ENCODE measurements at regions not wholly inside any gene's neighbourhood (a gene's known extent, or its start where the extent isn't known, plus 50 kb on each side); places are given as distances from the start of the nearest gene placed in this dataset.

- H3K27ac ChIP-seq (replicated peaks in 1 of 4): no peak overlapping the region
- H3K27me3 ChIP-seq: peaks cover 0 to 4% (median 0%) of the 10 kb centered on the region in 4 donors
- no peak for DNase-seq (ENCODE audit: extremely low spot score)
- no peak overlapping the region for H3K4me3 ChIP-seq
- no peaks in the 10 kb centered on the region for H3K9me3 ChIP-seq
- TF ChIP-seq CTCF (IDR thresholded peaks at IDR 0.05): no peak
- TF ChIP-seq POLR2A (IDR thresholded peaks at IDR 0.05; ENCODE audit: low read depth): no peak
- no peak for TF ChIP-seq EP300 (IDR thresholded peaks at IDR 0.05)
- TF ChIP-seq POLR2AphosphoS5 (IDR thresholded peaks at IDR 0.05): no peak
- no peaks in the 10 kb centered on the region for H3K4me1 ChIP-seq
- no peaks in the 10 kb centered on the region for H3K36me3 ChIP-seq
- intact Hi-C loops (cut with DNase I): no loop called here
- 81% methylated on average over 3 of the region's 3 CpGs for WGBS
Measured at GRCh38 chr12:127628645-127629044, 638.3 kb upstream of the TMEM132C start.

GRCh38 chr12:127629066-127629820 lies 637.7 kb upstream of the TMEM132C start:
- no peak overlapping the region for H3K4me3 ChIP-seq
- no peaks in the 10 kb centered on the region for H3K36me3 ChIP-seq
- H3K27ac ChIP-seq (replicated peaks in 1 of 4): no peak overlapping the region
- no peak for DNase-seq (ENCODE audit: extremely low spot score)
- peaks cover 0 to 10% (median 0%) of the 10 kb centered on the region in 4 donors for H3K27me3 ChIP-seq
- WGBS: 58% methylated on average over 10 of the region's 10 CpGs
- intact Hi-C loops (cut with DNase I): no loop called here
- TF ChIP-seq EP300 (IDR thresholded peaks at IDR 0.05) (no peak), POLR2A (IDR thresholded peaks at IDR 0.05; ENCODE audit: low read depth) (no peak), POLR2AphosphoS5 (IDR thresholded peaks at IDR 0.05) (no peak), CTCF (IDR thresholded peaks at IDR 0.05) (no peak)
- H3K4me1 ChIP-seq: no peaks in the 10 kb centered on the region
- H3K9me3 ChIP-seq: peaks cover 0 to 4% (median 0%) of the 10 kb centered on the region in 4 donors

GRCh38 chr12:127632461-127632860 lies 634.5 kb upstream of the TMEM132C start:
- TF ChIP-seq CTCF (IDR thresholded peaks at IDR 0.05) (no peak), EP300 (IDR thresholded peaks at IDR 0.05) (no peak), POLR2AphosphoS5 (IDR thresholded peaks at IDR 0.05) (no peak), POLR2A (IDR thresholded peaks at IDR 0.05; ENCODE audit: low read depth) (no peak)
- no peaks in the 10 kb centered on the region for H3K4me1 ChIP-seq
- no peaks in the 10 kb centered on the region for H3K36me3 ChIP-seq
- peaks cover 0 to 13% (median 0%) of the 10 kb centered on the region in 4 donors for H3K27me3 ChIP-seq
- no peak for DNase-seq (ENCODE audit: extremely low spot score)
- peaks cover 0 to 6% (median 0%) of the 10 kb centered on the region in 4 donors for H3K9me3 ChIP-seq
- intact Hi-C loops (cut with DNase I): no loop called here
- H3K4me3 ChIP-seq: no peak overlapping the region
- WGBS: 87% methylated on average over 11 of the region's 11 CpGs
- no peak overlapping the region for H3K27ac ChIP-seq (replicated peaks in 1 of 4)

DNA sequence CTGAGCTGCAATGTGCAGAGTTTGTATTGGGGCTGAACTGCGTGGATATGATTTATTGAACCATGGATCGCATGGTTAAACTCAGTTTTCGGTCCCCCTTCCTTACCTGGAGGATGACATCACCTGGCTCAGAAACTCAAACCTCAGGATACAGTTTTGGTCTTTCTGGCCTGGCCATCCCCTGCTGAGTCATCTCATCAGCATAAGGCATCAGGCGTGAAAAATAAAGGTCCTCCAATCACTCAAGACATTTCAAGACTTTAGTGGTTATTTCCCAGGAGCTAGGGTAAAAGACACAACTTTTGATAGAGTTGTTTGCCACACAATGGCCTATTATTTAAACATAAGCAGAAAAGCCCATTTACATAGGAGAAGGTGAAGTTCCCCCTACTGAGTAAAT lies 631.1 kb upstream of the TMEM132C start:
- no peak for DNase-seq (ENCODE audit: extremely low spot score)
- 82% methylated on average over 4 of the region's 4 CpGs for WGBS
- no peaks in the 10 kb centered on the region for H3K4me1 ChIP-seq

More for the DNA sequence above, 631.1 kb upstream of the TMEM132C start:
- Histone ChIP-seq H3K36me3 (no peaks in the 10 kb centered on the region), H3K4me3 (no peak overlapping the region), H3K27me3 (peaks cover 0 to 13% (median 0%) of the 10 kb centered on the region in 4 donors), H3K9me3 (peaks cover 0 to 6% (median 0%) of the 10 kb centered on the region in 4 donors), H3K27ac (replicated peaks in 1 of 4) (no peak overlapping the region)
- intact Hi-C loops (cut with DNase I): no loop called here
- TF ChIP-seq POLR2A (IDR thresholded peaks at IDR 0.05; ENCODE audit: low read depth) (no peak), POLR2AphosphoS5 (IDR thresholded peaks at IDR 0.05) (no peak), CTCF (IDR thresholded peaks at IDR 0.05) (no peak), EP300 (IDR thresholded peaks at IDR 0.05) (no peak)
